Natural killer cell (primary cell): ENCODE measurements at regions not wholly inside any gene's neighbourhood (a gene's known extent, or its start where the extent isn't known, plus 50 kb on each side); places are given as distances from the start of the nearest gene placed in this dataset.

Experiments used
- ATAC-seq, 3 donors: fragments of 150-1000 bp in 2 of 3; fragments of 200-7000 bp in 1 of 3; cut with Tn5 transposase; 1 replicate in 1 of 3; 2 replicates in 2 of 3; pipeline ENCODE4 v1.10.0; 2021; ENCODE audit warnings: mild to moderate bottlenecking in 2 of 3, moderate library complexity in 2 of 3
- DNase-seq, 2 donors: peaks; one replicate each; pipeline versions ENCODE4 v3.0.0 to v3.0.0-alpha.2; 2013 to 2021; ENCODE audit warnings: mixed read lengths in 1 of 2
- H3K27ac ChIP-seq: one replicate; pipeline ENCODE4 v1.5.1; 2013; ENCODE audit warnings: mild to moderate bottlenecking, low read length
- H3K27me3 ChIP-seq: one replicate; pipeline ENCODE4 v1.6.1; 2013; ENCODE audit warnings: low read length; ENCODE audit not compliant: control insufficient read depth, insufficient read depth
- H3K36me3 ChIP-seq: one replicate; pipeline ENCODE4 v1.6.1; 2013; ENCODE audit warnings: low read length; ENCODE audit not compliant: control insufficient read depth, insufficient read depth
- H3K4me1 ChIP-seq: one replicate; pipeline ENCODE4 v1.6.1; 2013; ENCODE audit warnings: low read length; ENCODE audit not compliant: control insufficient read depth, insufficient read depth
- H3K4me3 ChIP-seq: one replicate; pipeline ENCODE4 v1.5.1; 2013; ENCODE audit warnings: low read length
- H3K9me3 ChIP-seq: one replicate; pipeline ENCODE4 v1.6.1; 2013; ENCODE audit warnings: low read length; ENCODE audit not compliant: control insufficient read depth, insufficient read depth
- H3K27ac Mint-ChIP-seq, 2 donors: one replicate each; pipeline ENCODE4 v1.8.0; 2022; ENCODE audit warnings: mild to moderate bottlenecking in 2 of 2, mixed read lengths in 2 of 2, moderate library complexity in 1 of 2
- H3K27me3 Mint-ChIP-seq, 2 donors: one replicate each; pipeline ENCODE4 v1.8.0; 2022; ENCODE audit warnings: low read depth in 2 of 2, mixed read lengths in 2 of 2
- H3K36me3 Mint-ChIP-seq: one replicate; pipeline ENCODE4 v1.8.0; 2022; ENCODE audit warnings: mixed read lengths
- H3K4me1 Mint-ChIP-seq, 2 donors: one replicate each; pipeline ENCODE4 v1.8.0; 2022; ENCODE audit warnings: mixed read lengths in 2 of 2
- H3K4me3 Mint-ChIP-seq: one replicate; pipeline ENCODE4 v1.8.0; 2022; ENCODE audit warnings: mild to moderate bottlenecking, moderate library complexity, mixed read lengths
- H3K9me3 Mint-ChIP-seq, 2 donors: one replicate each; pipeline ENCODE4 v1.8.0; 2022; ENCODE audit warnings: mixed read lengths in 2 of 2
- WGBS: methylation state at CpG from one replicate; pipeline ENCODE4 v1.1.7; 2013; ENCODE audit warnings: missing lambda C conversion rate; ENCODE audit not compliant: insufficient coverage; 5-methylcytosine and 5-hydroxymethylcytosine counted together
- intact Hi-C: fragments of 100-400 bp; cut with micrococcal nuclease; formaldehyde crosslinking; loops from one replicate; pipeline ENCODE4 v1.14.2; 2022
- TF ChIP-seq, protein P1 (sequence below): fragments of 200-600 bp; IDR thresholded peaks from one replicate; pipeline ENCODE4 v1.8.0; 2022; ENCODE audit warnings: antibody characterized with exemption

DNA sequence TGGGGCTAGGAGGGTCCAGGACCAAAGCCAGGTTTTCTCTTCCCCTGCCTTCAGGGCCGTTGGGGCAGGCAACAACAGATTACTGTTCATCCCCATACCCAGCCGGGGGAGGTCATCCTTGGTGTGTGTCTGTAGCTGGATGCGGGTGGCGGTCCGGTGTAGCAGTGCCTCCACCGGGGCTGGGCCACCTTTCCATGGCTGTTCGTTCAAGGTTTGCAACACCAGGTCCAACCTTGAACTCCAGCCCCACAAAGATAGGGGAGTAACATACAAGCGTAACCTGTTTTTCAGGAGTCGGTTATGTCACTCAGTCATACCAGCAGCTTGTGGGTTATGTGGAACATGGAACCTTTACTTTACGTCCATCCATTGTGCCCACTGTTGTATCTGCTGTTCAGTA lies 58.5 kb upstream of the FAM120A start:
- Mint-ChIP-seq H3K27me3 (peaks cover 6 to 40% of the 10 kb centered on the region in 2 donors), H3K4me1 (no peaks in the 10 kb centered on the region), H3K9me3 (no peaks in the 10 kb centered on the region), H3K27ac (no peak overlapping the region), H3K4me3 (no peak overlapping the region), H3K36me3 (no peaks in the 10 kb centered on the region)
- no peaks in the 10 kb centered on the region for H3K36me3 ChIP-seq
- no peak for DNase-seq
- no peaks in the 10 kb centered on the region for H3K9me3 ChIP-seq
- ATAC-seq: no peak
- 95% methylated on average over 9 of the region's 10 CpGs for WGBS
- intact Hi-C loops: no loop called here
- TF ChIP-seq, protein P1, sequence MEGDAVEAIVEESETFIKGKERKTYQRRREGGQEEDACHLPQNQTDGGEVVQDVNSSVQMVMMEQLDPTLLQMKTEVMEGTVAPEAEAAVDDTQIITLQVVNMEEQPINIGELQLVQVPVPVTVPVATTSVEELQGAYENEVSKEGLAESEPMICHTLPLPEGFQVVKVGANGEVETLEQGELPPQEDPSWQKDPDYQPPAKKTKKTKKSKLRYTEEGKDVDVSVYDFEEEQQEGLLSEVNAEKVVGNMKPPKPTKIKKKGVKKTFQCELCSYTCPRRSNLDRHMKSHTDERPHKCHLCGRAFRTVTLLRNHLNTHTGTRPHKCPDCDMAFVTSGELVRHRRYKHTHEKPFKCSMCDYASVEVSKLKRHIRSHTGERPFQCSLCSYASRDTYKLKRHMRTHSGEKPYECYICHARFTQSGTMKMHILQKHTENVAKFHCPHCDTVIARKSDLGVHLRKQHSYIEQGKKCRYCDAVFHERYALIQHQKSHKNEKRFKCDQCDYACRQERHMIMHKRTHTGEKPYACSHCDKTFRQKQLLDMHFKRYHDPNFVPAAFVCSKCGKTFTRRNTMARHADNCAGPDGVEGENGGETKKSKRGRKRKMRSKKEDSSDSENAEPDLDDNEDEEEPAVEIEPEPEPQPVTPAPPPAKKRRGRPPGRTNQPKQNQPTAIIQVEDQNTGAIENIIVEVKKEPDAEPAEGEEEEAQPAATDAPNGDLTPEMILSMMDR: no peak
- no peaks in the 10 kb centered on the region for H3K27me3 ChIP-seq
- H3K4me3 ChIP-seq: no peak overlapping the region
- no peaks in the 10 kb centered on the region for H3K4me1 ChIP-seq
- H3K27ac ChIP-seq: no peak overlapping the region
